Suppressor macrophage treated with lipopolysaccharide for 4 hours (primary cell): ENCODE measurements at regions not wholly inside any gene's neighbourhood (a gene's known extent, or its start where the extent isn't known, plus 50 kb on each side); places are given as distances from the start of the nearest gene placed in this dataset.

Experiments used
- DNase-seq: peaks from one replicate; pipeline ENCODE4 v3.0.0-alpha.2; 2020

GRCh38 chr9:129469188-129469987, 151.5 kb downstream of the C9orf50 start:
- DNase-seq, result no peak

- DNase-seq, result no peak
Observed at GRCh38 chr9:129467739-129468666, 152.9 kb downstream of the C9orf50 start.

GRCh38 chr9:129467004-129467588, 153.8 kb downstream of the C9orf50 start:
- DNase-seq, result no peak

- no peak for DNase-seq
Observed at GRCh38 chr9:129465834-129466535, 154.9 kb downstream of the C9orf50 start.

GRCh38 chr9:129464972-129465833, 155.7 kb downstream of the C9orf50 start:
- peak; percentile 46 for DNase-seq

GRCh38 chr9:129463994-129464393, 156.9 kb downstream of the C9orf50 start:
- DNase-seq, result no peak

GRCh38 chr9:129463477-129463876, 157.4 kb downstream of the C9orf50 start:
- DNase-seq, result no peak

GRCh38 chr9:129462360-129462759, 158.5 kb downstream of the C9orf50 start:
- DNase-seq, result no peak

GRCh38 chr9:129460323-129461261, 160.3 kb downstream of the C9orf50 start:
- peak; percentile 96 for DNase-seq

GRCh38 chr9:129459547-129460322, 161.2 kb downstream of the C9orf50 start:
- no peak for DNase-seq

GRCh38 chr9:129458663-129459546, 162.0 kb downstream of the C9orf50 start:
- DNase-seq, result peak; percentile 39

GRCh38 chr9:129458155-129458661, 162.7 kb downstream of the C9orf50 start:
- peak; percentile 49 for DNase-seq

- DNase-seq, result no peak
Observed at GRCh38 chr9:129457325-129457779, 163.5 kb downstream of the C9orf50 start.

- no peak for DNase-seq
Observed at GRCh38 chr9:129456549-129457324, 164.2 kb downstream of the C9orf50 start.

- DNase-seq, result no peak
Observed at GRCh38 chr9:129455151-129455995, 165.5 kb downstream of the C9orf50 start.

- no peak for DNase-seq
Observed at GRCh38 chr9:129454467-129455067, 166.3 kb downstream of the C9orf50 start.
